HEK293T (cell line): ENCODE measurements at regions not wholly inside any gene's neighbourhood (a gene's known extent, or its start where the extent isn't known, plus 50 kb on each side); places are given as distances from the start of the nearest gene placed in this dataset.

Experiments
- ARNT ChIP-seq: fragments of 450-650 bp; IDR thresholded peaks from 2 replicates; pipeline ENCODE4 v1.6.1; 2017; ENCODE audit warnings: mild to moderate bottlenecking
- FOXM1 ChIP-seq: fragments of 450-650 bp; IDR thresholded peaks from 2 replicates; pipeline ENCODE4 v1.6.1; 2017; ENCODE audit warnings: mild to moderate bottlenecking, borderline replicate concordance
- L3MBTL2 ChIP-seq: fragments of 450-650 bp; conservative IDR thresholded peaks from 2 replicates; pipeline ENCODE4 v1.6.1; 2016; ENCODE audit warnings: mild to moderate bottlenecking

DNA sequence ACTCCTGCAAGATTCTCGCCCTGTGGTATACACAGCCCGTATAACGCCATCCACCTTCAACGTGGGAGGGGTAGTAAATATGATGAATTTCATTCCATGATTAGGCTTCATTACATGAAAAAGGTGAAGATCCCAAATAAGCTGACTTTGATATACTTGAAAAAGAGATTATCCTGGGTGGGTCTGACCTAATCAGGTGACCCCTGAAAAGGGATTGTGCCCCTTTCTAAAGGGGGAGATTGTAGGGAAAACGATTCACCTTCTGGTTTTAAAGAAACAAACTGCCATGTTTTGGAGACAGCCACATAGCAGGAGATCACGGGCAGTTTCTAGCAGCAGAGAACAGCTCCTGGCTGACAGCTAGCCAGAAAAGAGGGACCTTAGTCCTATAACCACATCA lies 155.1 kb upstream of the SMLR1 start:
- no peak for TF ChIP-seq L3MBTL2
- TF ChIP-seq ARNT = no peak
- TF ChIP-seq FOXM1 = no peak
